ENCODE measurements at regions not wholly inside any gene's neighbourhood (a gene's known extent, or its start where the extent isn't known, plus 50 kb on each side); places are given as distances from the start of the nearest gene placed in this dataset.

GRCh38 chr2:149741646-149742045 is 154.1 kb upstream of the MMADHC start:
- H3K27me3 ChIP-seq (ENCODE audit: control insufficient read depth in 2 of 2, insufficient read depth in 2 of 2, low read length in 2 of 2), result no peaks in the 10 kb centered on the region
- ATAC-seq (no peak), DNase-seq (no peak)
- intact Hi-C loops (cut with micrococcal nuclease), result no loop called here
- H3K27ac Mint-ChIP-seq, result no peak overlapping the region
- peaks cover 0 to 2% (median 0%) of the 10 kb centered on the region in 7 donors for H3K4me1 Mint-ChIP-seq
- H3K27ac ChIP-seq (ENCODE audit: low read depth, low read length), result no peak overlapping the region
- H3K4me3 Mint-ChIP-seq, result no peak overlapping the region
- no peaks in the 10 kb centered on the region for H3K36me3 Mint-ChIP-seq
- H3K9me3 Mint-ChIP-seq, result peaks cover 0 to 4% (median 0%) of the 10 kb centered on the region in 11 donors
- no peaks in the 10 kb centered on the region for H3K36me3 ChIP-seq (ENCODE audit: control insufficient read depth in 2 of 3, insufficient read depth in 3 of 3, low read length in 3 of 3)
- no peak overlapping the region for H3K4me3 ChIP-seq (ENCODE audit: low read length)
- ChIA-PET POLR2A (no interaction called here), CTCF (no interaction called here)
- H3K9me3 ChIP-seq (ENCODE audit: control insufficient read depth in 2 of 3, low read length in 3 of 3), result no peaks in the 10 kb centered on the region
- H3K27me3 Mint-ChIP-seq, result peaks cover 0 to 16% (median 5%) of the 10 kb centered on the region in 5 donors
- no peaks in the 10 kb centered on the region for H3K4me1 ChIP-seq (ENCODE audit: control insufficient read depth in 2 of 2, insufficient read depth in 2 of 2, low read length in 2 of 2)

DNA sequence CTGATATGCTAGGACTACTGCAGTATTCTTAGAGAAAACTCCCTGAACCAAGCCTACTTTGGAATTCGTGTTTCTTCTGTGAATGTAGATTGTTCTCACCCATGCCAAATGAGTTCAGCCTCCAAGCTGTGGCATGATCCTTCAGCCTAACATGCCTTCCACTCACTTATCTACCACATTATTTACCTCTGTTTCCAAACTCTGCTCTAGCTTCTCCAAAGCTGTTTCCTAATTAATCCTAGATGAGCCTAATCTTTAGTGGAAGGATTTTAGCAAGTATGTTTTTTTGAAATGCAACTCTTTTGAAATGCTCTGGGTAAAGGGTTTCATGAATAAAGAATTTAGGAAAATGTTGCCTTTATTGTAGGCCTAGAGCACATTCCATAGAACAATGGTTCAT is 152.9 kb upstream of the MMADHC start:
- intact Hi-C loops (cut with micrococcal nuclease), result no loop called here
- Mint-ChIP-seq H3K4me1 (peaks cover 0 to 2% (median 0%) of the 10 kb centered on the region in 7 donors), H3K27me3 (peaks cover 0 to 23% (median 5%) of the 10 kb centered on the region in 5 donors), H3K9me3 (peaks cover 0 to 4% (median 0%) of the 10 kb centered on the region in 11 donors), H3K27ac (no peak overlapping the region), H3K36me3 (no peaks in the 10 kb centered on the region), H3K4me3 (no peak overlapping the region)
- Histone ChIP-seq H3K4me3 (ENCODE audit: low read length) (no peak overlapping the region), H3K27me3 (ENCODE audit: control insufficient read depth in 2 of 2, insufficient read depth in 2 of 2, low read length in 2 of 2) (no peaks in the 10 kb centered on the region), H3K9me3 (ENCODE audit: control insufficient read depth in 2 of 3, low read length in 3 of 3) (no peaks in the 10 kb centered on the region), H3K4me1 (ENCODE audit: control insufficient read depth in 2 of 2, insufficient read depth in 2 of 2, low read length in 2 of 2) (no peaks in the 10 kb centered on the region), H3K27ac (ENCODE audit: low read depth, low read length) (no peak overlapping the region), H3K36me3 (ENCODE audit: control insufficient read depth in 2 of 3, insufficient read depth in 3 of 3, low read length in 3 of 3) (no peaks in the 10 kb centered on the region)
- POLR2A ChIA-PET, result no interaction called here
- CTCF ChIA-PET, result no interaction called here
- DNase-seq (no peak), ATAC-seq (no peak)

- peaks cover 0 to 2% (median 0%) of the 10 kb centered on the region in 7 donors for H3K4me1 Mint-ChIP-seq
- Histone ChIP-seq H3K27ac (ENCODE audit: low read depth, low read length) (no peak overlapping the region), H3K4me3 (ENCODE audit: low read length) (no peak overlapping the region), H3K36me3 (ENCODE audit: control insufficient read depth in 2 of 3, insufficient read depth in 3 of 3, low read length in 3 of 3) (no peaks in the 10 kb centered on the region), H3K27me3 (ENCODE audit: control insufficient read depth in 2 of 2, insufficient read depth in 2 of 2, low read length in 2 of 2) (no peaks in the 10 kb centered on the region), H3K4me1 (ENCODE audit: control insufficient read depth in 2 of 2, insufficient read depth in 2 of 2, low read length in 2 of 2) (no peaks in the 10 kb centered on the region), H3K9me3 (ENCODE audit: control insufficient read depth in 2 of 3, low read length in 3 of 3) (no peaks in the 10 kb centered on the region)
- ChIA-PET CTCF (no interaction called here), POLR2A (no interaction called here)
- ATAC-seq (no peak), DNase-seq (no peak)
- intact Hi-C loops (cut with micrococcal nuclease), result no loop called here
- H3K27me3 Mint-ChIP-seq, result peaks cover 0 to 23% (median 5%) of the 10 kb centered on the region in 5 donors
- peaks cover 0 to 5% (median 0%) of the 10 kb centered on the region in 11 donors for H3K9me3 Mint-ChIP-seq
- H3K36me3 Mint-ChIP-seq, result no peaks in the 10 kb centered on the region
- H3K4me3 Mint-ChIP-seq, result no peak overlapping the region
- H3K27ac Mint-ChIP-seq, result no peak overlapping the region
Observed at GRCh38 chr2:149739883-149740265, 152.3 kb upstream of the MMADHC start.

GRCh38 chr2:149739171-149739882 is 151.8 kb upstream of the MMADHC start:
- intact Hi-C loops (cut with micrococcal nuclease), result no loop called here
- H3K36me3 Mint-ChIP-seq, result no peaks in the 10 kb centered on the region
- no peaks in the 10 kb centered on the region for H3K9me3 ChIP-seq (ENCODE audit: control insufficient read depth in 2 of 3, low read length in 3 of 3)
- peaks cover 0 to 2% (median 0%) of the 10 kb centered on the region in 7 donors for H3K4me1 Mint-ChIP-seq
- DNase-seq (no peak), ATAC-seq (no peak)
- H3K27ac ChIP-seq (ENCODE audit: low read depth, low read length), result no peak overlapping the region
- no peak overlapping the region for H3K27ac Mint-ChIP-seq
- H3K36me3 ChIP-seq (ENCODE audit: control insufficient read depth in 2 of 3, insufficient read depth in 3 of 3, low read length in 3 of 3), result no peaks in the 10 kb centered on the region
- no peak overlapping the region for H3K4me3 ChIP-seq (ENCODE audit: low read length)
- H3K9me3 Mint-ChIP-seq, result peaks cover 0 to 5% (median 0%) of the 10 kb centered on the region in 11 donors
- H3K4me1 ChIP-seq (ENCODE audit: control insufficient read depth in 2 of 2, insufficient read depth in 2 of 2, low read length in 2 of 2), result no peaks in the 10 kb centered on the region
- no peaks in the 10 kb centered on the region for H3K27me3 ChIP-seq (ENCODE audit: control insufficient read depth in 2 of 2, insufficient read depth in 2 of 2, low read length in 2 of 2)
- ChIA-PET CTCF (no interaction called here), POLR2A (no interaction called here)
- no peak overlapping the region for H3K4me3 Mint-ChIP-seq
- peaks cover 0 to 23% (median 5%) of the 10 kb centered on the region in 5 donors for H3K27me3 Mint-ChIP-seq

DNA sequence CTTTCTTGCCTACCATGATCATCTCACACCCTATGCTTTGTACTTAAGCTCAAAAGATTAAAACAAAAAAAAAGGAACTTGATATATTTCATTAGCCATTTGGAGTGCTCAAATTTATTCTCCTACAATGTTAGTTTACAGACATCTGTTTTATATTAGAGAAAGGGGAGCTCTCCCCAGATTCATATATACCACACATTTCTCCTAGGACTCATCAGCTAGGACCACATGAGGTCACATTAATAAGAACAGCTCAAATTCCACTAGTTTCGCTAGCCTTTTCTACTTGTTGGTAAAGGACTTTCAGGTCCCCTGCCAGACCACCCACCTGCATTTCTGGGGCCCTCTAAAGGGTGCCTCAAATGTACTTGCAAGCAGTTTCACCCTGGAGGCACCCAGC is 151.2 kb upstream of the MMADHC start:
- H3K9me3 ChIP-seq (ENCODE audit: control insufficient read depth in 2 of 3, low read length in 3 of 3), result no peaks in the 10 kb centered on the region
- Mint-ChIP-seq H3K4me1 (peaks cover 0 to 2% (median 0%) of the 10 kb centered on the region in 7 donors), H3K4me3 (no peak overlapping the region), H3K36me3 (no peaks in the 10 kb centered on the region), H3K9me3 (peaks cover 0 to 5% (median 0%) of the 10 kb centered on the region in 11 donors), H3K27ac (no peak overlapping the region), H3K27me3 (peaks cover 0 to 21% (median 5%) of the 10 kb centered on the region in 5 donors)
- ATAC-seq (no peak), DNase-seq (no peak)
- no peak overlapping the region for H3K27ac ChIP-seq (ENCODE audit: low read depth, low read length)
- POLR2A ChIA-PET, result no interaction called here
- H3K27me3 ChIP-seq (ENCODE audit: control insufficient read depth in 2 of 2, insufficient read depth in 2 of 2, low read length in 2 of 2), result no peaks in the 10 kb centered on the region
- CTCF ChIA-PET, result no interaction called here
- H3K4me1 ChIP-seq (ENCODE audit: control insufficient read depth in 2 of 2, insufficient read depth in 2 of 2, low read length in 2 of 2), result no peaks in the 10 kb centered on the region
- no peak overlapping the region for H3K4me3 ChIP-seq (ENCODE audit: low read length)
- intact Hi-C loops (cut with micrococcal nuclease), result no loop called here
- H3K36me3 ChIP-seq (ENCODE audit: control insufficient read depth in 2 of 3, insufficient read depth in 3 of 3, low read length in 3 of 3), result no peaks in the 10 kb centered on the region

DNA sequence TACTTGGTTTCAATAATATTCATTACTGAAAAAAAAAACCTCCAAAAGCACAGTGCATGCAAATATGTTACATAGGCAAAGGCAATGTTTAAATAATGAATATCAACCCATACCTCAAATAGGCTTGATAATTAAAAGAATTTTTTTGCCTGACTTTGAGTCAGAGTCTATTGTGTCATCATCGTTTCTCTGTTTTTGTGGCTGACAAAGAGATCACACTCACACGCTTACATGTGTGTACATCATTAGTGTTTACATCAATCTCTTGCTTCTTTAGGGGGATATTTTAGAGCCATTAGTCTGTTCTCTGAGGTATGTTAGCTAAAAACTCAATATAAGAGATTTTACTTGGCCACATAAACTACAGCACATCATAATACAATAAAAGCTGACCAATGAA is 150.3 kb upstream of the MMADHC start:
- no peak overlapping the region for H3K27ac ChIP-seq (ENCODE audit: low read depth, low read length)
- no peaks in the 10 kb centered on the region for H3K36me3 Mint-ChIP-seq
- no peak for ATAC-seq
- intact Hi-C loops (cut with micrococcal nuclease), result no loop called here
- no peaks in the 10 kb centered on the region for H3K27me3 ChIP-seq (ENCODE audit: control insufficient read depth in 2 of 2, insufficient read depth in 2 of 2, low read length in 2 of 2)
- ChIA-PET POLR2A (no interaction called here), CTCF (no interaction called here)
- H3K4me3 ChIP-seq (ENCODE audit: low read length), result no peak overlapping the region
- DNase-seq, result no peak
- peaks cover 0 to 5% (median 0%) of the 10 kb centered on the region in 11 donors for H3K9me3 Mint-ChIP-seq
- H3K4me1 Mint-ChIP-seq, result peaks cover 0 to 2% (median 0%) of the 10 kb centered on the region in 7 donors
- no peak overlapping the region for H3K4me3 Mint-ChIP-seq
- H3K27ac Mint-ChIP-seq, result no peak overlapping the region
- no peaks in the 10 kb centered on the region for H3K9me3 ChIP-seq (ENCODE audit: control insufficient read depth in 2 of 3, low read length in 3 of 3)
- H3K36me3 ChIP-seq (ENCODE audit: control insufficient read depth in 2 of 3, insufficient read depth in 3 of 3, low read length in 3 of 3), result no peaks in the 10 kb centered on the region
- peaks cover 0 to 20% (median 5%) of the 10 kb centered on the region in 5 donors for H3K27me3 Mint-ChIP-seq
- no peaks in the 10 kb centered on the region for H3K4me1 ChIP-seq (ENCODE audit: control insufficient read depth in 2 of 2, insufficient read depth in 2 of 2, low read length in 2 of 2)

DNA sequence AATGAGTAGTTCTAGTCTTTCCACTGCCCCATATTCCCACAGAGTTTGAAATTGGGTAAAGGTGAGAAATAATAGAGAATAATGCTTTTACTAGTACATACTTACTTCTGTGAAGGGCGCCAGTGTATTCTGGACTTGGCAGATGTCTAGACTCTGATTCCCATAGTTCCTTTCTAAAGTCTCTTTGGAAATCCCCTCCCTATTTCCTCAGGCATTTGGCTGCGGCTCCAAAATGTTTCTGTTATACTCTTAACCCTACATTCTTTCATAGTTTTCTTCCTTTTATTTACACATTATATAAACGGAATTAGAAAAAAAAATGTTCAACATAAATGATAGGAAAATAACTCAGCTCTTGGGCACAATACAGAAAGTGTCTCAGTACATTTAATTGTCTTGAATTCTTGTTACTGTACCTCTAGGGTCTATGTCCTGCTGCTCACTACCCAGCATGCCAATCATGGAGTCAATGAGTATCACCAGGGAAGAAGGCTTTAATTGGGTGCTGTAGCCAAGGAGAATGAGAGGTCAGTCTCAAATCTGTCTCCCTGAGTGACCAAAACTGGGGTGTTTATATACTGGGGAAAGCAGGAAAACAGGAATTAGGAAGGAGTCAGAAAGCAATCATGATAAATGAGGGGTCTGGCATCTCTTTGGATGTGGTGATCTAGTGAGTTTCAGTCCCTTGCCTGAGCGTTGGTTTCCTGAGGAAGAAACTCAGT is 147.8 kb upstream of the MMADHC start:
- peaks cover 0 to 3% (median 0%) of the 10 kb centered on the region in 11 donors for H3K9me3 Mint-ChIP-seq
- no peaks in the 10 kb centered on the region for H3K9me3 ChIP-seq (ENCODE audit: control insufficient read depth in 2 of 3, low read length in 3 of 3)
- POLR2A ChIA-PET, result no interaction called here

More for the DNA sequence above, 147.8 kb upstream of the MMADHC start:
- no peaks in the 10 kb centered on the region for H3K4me1 ChIP-seq (ENCODE audit: control insufficient read depth in 2 of 2, insufficient read depth in 2 of 2, low read length in 2 of 2)
- H3K27ac ChIP-seq (ENCODE audit: low read depth, low read length), result no peak overlapping the region
- no peak overlapping the region for H3K27ac Mint-ChIP-seq
- no peak overlapping the region for H3K4me3 ChIP-seq (ENCODE audit: low read length)
- intact Hi-C loops (cut with micrococcal nuclease), result no loop called here
- peaks cover 0 to 20% (median 5%) of the 10 kb centered on the region in 5 donors for H3K27me3 Mint-ChIP-seq
- CTCF ChIA-PET, result no interaction called here
- H3K4me3 Mint-ChIP-seq, result no peak overlapping the region
- no peaks in the 10 kb centered on the region for H3K36me3 ChIP-seq (ENCODE audit: control insufficient read depth in 2 of 3, insufficient read depth in 3 of 3, low read length in 3 of 3)
- H3K4me1 Mint-ChIP-seq, result peaks cover 0 to 2% (median 0%) of the 10 kb centered on the region in 7 donors
- no peaks in the 10 kb centered on the region for H3K36me3 Mint-ChIP-seq
- H3K27me3 ChIP-seq (ENCODE audit: control insufficient read depth in 2 of 2, insufficient read depth in 2 of 2, low read length in 2 of 2), result no peaks in the 10 kb centered on the region
- ATAC-seq (no peak), DNase-seq (no peak)

All from naive thymus-derived CD4-positive, alpha-beta T cell (primary cell).